ENCODE measurements at regions not wholly inside any gene's neighbourhood (a gene's known extent, or its start where the extent isn't known, plus 50 kb on each side); places are given as distances from the start of the nearest gene placed in this dataset.

DNA sequence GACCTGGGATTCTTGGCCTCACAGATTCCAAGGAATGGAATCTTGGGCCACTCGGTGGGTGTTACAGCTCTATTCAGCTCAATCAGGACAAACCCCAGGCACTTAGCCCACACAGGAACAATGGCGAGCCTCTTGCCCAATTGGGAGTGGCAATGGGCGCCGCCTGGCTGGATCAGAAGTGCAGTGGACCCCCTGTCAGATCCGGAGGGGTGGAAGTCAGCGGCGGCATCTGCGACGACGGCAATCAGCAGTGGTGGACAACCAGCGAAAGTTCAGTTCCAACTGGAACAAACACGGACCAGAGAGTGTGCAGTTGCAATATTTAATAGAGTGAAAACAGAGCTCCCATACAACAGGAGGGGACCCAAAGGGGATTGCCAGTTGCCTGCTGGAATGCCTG lies 378.3 kb downstream of the CDH9 start:
- in situ Hi-C loops (cut with MboI) = no loop called here
- H3K36me3 ChIP-seq (ENCODE audit: control insufficient read depth in 2 of 2, insufficient read depth in 2 of 2, low read length in 1 of 2) = no peaks in the 10 kb centered on the region
- no peak overlapping the region for H3K4me3 ChIP-seq
- RAD21 ChIA-PET (ENCODE audit: unreplicated experiment) = no interaction called here
- no peak overlapping the region for H3K9ac ChIP-seq (ENCODE audit: control insufficient read depth, insufficient read depth, low read length)
- ATAC-seq (no peak), DNase-seq (ENCODE audit: low read depth, low spot score) (no peak), FAIRE-seq (no peak)
- SMC1A ChIA-PET (ENCODE audit: uncharacterized antibody, unreplicated experiment) = interaction anchor here (0.6 to 1.1 kb wide), 2 partner anchors 11 to 69 kb away, joined by 3 read pairs; no protein-coding TSS in a partner anchor
- H4K20me1 ChIP-seq (ENCODE audit: control insufficient read depth, insufficient read depth) = no peaks in the 10 kb centered on the region
- WGBS (ENCODE audit: insufficient coverage, insufficient replicate concordance, low lambda C conversion rate, missing lambda C conversion rate) = 60% methylated on average over 11 of the region's 12 CpGs
- BruUV-seq (replicated peaks) = no TSS peak
- no peaks in the 10 kb centered on the region for H3K4me1 ChIP-seq (ENCODE audit: control insufficient read depth, insufficient read depth, low read length)
- intact Hi-C loops (cut with micrococcal nuclease; ENCODE audit: unreplicated experiment) = no loop called here
- no peak overlapping the region for H3K27ac ChIP-seq (ENCODE audit: control insufficient read depth, insufficient read depth)
- POLR2A ChIA-PET = no interaction called here
- no peak overlapping the region for H3K4me2 ChIP-seq (ENCODE audit: control insufficient read depth, insufficient read depth)
- H2AFZ ChIP-seq (ENCODE audit: control insufficient read depth, low read depth, low read length) = no peak overlapping the region
- no peaks in the 10 kb centered on the region for H3K9me3 ChIP-seq (replicated peaks; ENCODE audit: control insufficient read depth, insufficient read depth, low read length)
- no peaks in the 10 kb centered on the region for H3K27me3 ChIP-seq (replicated peaks in 1 of 2; ENCODE audit: control insufficient read depth in 2 of 2, insufficient read depth in 2 of 2, low read length in 1 of 2)
- CTCF ChIA-PET = interaction anchor here (0.9 kb wide), 1 partner anchor 39 kb away, joined by 3 read pairs; no protein-coding TSS in a partner anchor
- H3K79me2 ChIP-seq (ENCODE audit: control insufficient read depth, insufficient read depth, low read length) = no peaks in the 10 kb centered on the region
- no peak for TF ChIP-seq MYB (IDR thresholded peaks at IDR 0.05; ENCODE audit: borderline replicate concordance, low read depth, low read length)
- TF ChIP-seq, protein P1, sequence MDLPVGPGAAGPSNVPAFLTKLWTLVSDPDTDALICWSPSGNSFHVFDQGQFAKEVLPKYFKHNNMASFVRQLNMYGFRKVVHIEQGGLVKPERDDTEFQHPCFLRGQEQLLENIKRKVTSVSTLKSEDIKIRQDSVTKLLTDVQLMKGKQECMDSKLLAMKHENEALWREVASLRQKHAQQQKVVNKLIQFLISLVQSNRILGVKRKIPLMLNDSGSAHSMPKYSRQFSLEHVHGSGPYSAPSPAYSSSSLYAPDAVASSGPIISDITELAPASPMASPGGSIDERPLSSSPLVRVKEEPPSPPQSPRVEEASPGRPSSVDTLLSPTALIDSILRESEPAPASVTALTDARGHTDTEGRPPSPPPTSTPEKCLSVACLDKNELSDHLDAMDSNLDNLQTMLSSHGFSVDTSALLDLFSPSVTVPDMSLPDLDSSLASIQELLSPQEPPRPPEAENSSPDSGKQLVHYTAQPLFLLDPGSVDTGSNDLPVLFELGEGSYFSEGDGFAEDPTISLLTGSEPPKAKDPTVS (IDR thresholded peaks at IDR 0.05; ENCODE audit: low read depth, low read length) = no peak
- no peak for TF ChIP-seq SMAD1 (IDR thresholded peaks at IDR 0.05; ENCODE audit: low read depth, partially characterized antibody)
- TF ChIP-seq, protein P2, sequence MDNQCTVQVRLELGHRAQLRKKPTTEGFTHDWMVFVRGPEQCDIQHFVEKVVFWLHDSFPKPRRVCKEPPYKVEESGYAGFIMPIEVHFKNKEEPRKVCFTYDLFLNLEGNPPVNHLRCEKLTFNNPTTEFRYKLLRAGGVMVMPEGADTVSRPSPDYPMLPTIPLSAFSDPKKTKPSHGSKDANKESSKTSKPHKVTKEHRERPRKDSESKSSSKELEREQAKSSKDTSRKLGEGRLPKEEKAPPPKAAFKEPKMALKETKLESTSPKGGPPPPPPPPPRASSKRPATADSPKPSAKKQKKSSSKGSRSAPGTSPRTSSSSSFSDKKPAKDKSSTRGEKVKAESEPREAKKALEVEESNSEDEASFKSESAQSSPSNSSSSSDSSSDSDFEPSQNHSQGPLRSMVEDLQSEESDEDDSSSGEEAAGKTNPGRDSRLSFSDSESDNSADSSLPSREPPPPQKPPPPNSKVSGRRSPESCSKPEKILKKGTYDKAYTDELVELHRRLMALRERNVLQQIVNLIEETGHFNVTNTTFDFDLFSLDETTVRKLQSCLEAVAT (IDR thresholded peaks at IDR 0.05) = no peak
- no peak for TF ChIP-seq SIN3A (IDR thresholded peaks at IDR 0.05; ENCODE audit: low read depth, low read length)
- TF ChIP-seq ETV6 (conservative IDR thresholded peaks at IDR 0.05 in 1 of 2, IDR thresholded peaks at IDR 0.05 in 1 of 2; ENCODE audit: borderline replicate concordance in 1 of 2, low read depth in 1 of 2) = no peak
- no peak for TF ChIP-seq ASH2L (IDR thresholded peaks at IDR 0.05; ENCODE audit: borderline replicate concordance, low read depth)
- TF ChIP-seq ZZZ3 (IDR thresholded peaks at IDR 0.05; ENCODE audit: control insufficient read depth, insufficient read length, low read depth) = no peak
- TF ChIP-seq, protein P3, sequence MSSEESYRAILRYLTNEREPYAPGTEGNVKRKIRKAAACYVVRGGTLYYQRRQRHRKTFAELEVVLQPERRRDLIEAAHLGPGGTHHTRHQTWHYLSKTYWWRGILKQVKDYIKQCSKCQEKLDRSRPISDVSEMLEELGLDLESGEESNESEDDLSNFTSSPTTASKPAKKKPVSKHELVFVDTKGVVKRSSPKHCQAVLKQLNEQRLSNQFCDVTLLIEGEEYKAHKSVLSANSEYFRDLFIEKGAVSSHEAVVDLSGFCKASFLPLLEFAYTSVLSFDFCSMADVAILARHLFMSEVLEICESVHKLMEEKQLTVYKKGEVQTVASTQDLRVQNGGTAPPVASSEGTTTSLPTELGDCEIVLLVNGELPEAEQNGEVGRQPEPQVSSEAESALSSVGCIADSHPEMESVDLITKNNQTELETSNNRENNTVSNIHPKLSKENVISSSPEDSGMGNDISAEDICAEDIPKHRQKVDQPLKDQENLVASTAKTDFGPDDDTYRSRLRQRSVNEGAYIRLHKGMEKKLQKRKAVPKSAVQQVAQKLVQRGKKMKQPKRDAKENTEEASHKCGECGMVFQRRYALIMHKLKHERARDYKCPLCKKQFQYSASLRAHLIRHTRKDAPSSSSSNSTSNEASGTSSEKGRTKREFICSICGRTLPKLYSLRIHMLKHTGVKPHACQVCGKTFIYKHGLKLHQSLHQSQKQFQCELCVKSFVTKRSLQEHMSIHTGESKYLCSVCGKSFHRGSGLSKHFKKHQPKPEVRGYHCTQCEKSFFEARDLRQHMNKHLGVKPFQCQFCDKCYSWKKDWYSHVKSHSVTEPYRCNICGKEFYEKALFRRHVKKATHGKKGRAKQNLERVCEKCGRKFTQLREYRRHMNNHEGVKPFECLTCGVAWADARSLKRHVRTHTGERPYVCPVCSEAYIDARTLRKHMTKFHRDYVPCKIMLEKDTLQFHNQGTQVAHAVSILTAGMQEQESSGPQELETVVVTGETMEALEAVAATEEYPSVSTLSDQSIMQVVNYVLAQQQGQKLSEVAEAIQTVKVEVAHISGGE (CRISPR knock-in tag; IDR thresholded peaks at IDR 0.05) = no peak
- no peak for TF ChIP-seq MEF2B (IDR thresholded peaks at IDR 0.05; ENCODE audit: partially characterized antibody, poor library complexity, severe bottlenecking)
- TF ChIP-seq ZNF384 (IDR thresholded peaks at IDR 0.05; ENCODE audit: borderline replicate concordance, low read depth, low read length) = no peak
- no peak for TF ChIP-seq STAT1 (conservative IDR thresholded peaks at IDR 0.05)
- TF ChIP-seq JUNB (IDR thresholded peaks at IDR 0.05) = no peak
- TF ChIP-seq ZNF207 (IDR thresholded peaks at IDR 0.05; ENCODE audit: borderline replicate concordance) = no peak
- TF ChIP-seq POLR2AphosphoS2 (IDR thresholded peaks at IDR 0.05; ENCODE audit: low read depth, low read length) = no peak
- TF ChIP-seq CBX5 (IDR thresholded peaks at IDR 0.05; ENCODE audit: low read depth) = no peak
- TF ChIP-seq NFYA (IDR thresholded peaks at IDR 0.05; ENCODE audit: borderline replicate concordance, low read depth, low read length) = no peak
- no peak for TF ChIP-seq SRF (IDR thresholded peaks at IDR 0.05; ENCODE audit: low read depth in 2 of 2, low read length in 2 of 2)
- TF ChIP-seq EP300 (IDR thresholded peaks at IDR 0.05; ENCODE audit: borderline replicate concordance in 1 of 2, control insufficient read depth in 1 of 2, low read depth in 2 of 2, low read length in 2 of 2) = no peak
